Skeletal muscle satellite cell (primary cell): ENCODE measurements at regions not wholly inside any gene's neighbourhood (a gene's known extent, or its start where the extent isn't known, plus 50 kb on each side); places are given as distances from the start of the nearest gene placed in this dataset.

Source experiments
- H3K27me3 ChIP-seq: 2 replicates; pipeline ENCODE4 v1.7.0; 2013; ENCODE audit warnings: low read length; ENCODE audit not compliant: control insufficient read depth, insufficient read depth
- H3K36me3 ChIP-seq: 2 replicates; pipeline ENCODE4 v1.7.0; 2013; ENCODE audit warnings: mild to moderate bottlenecking, control low read depth, low read length; ENCODE audit not compliant: insufficient read depth
- H3K4me1 ChIP-seq: 2 replicates; pipeline ENCODE4 v1.7.0; 2013; ENCODE audit warnings: low read length; ENCODE audit not compliant: control insufficient read depth, insufficient read depth
- H3K4me2 ChIP-seq: 2 replicates; pipeline ENCODE4 v1.7.0; 2013; ENCODE audit warnings: mild to moderate bottlenecking, low read length
- H3K4me3 ChIP-seq: 2 replicates; pipeline ENCODE4 v1.7.0; 2013; ENCODE audit warnings: low read length
- H3K9ac ChIP-seq: 2 replicates; pipeline ENCODE4 v1.7.0; 2013; ENCODE audit warnings: mild to moderate bottlenecking, low read depth, low read length, moderate library complexity
- H3K9me3 ChIP-seq: replicated peaks from 2 replicates; pipeline ENCODE4 v1.7.0; 2013; ENCODE audit warnings: mild to moderate bottlenecking, control low read depth, low read length

GRCh38 chrX:122091571-122091970 lies 1044.2 kb downstream of the GLUD2 start:
- H3K27me3 ChIP-seq: no peaks in the 10 kb centered on the region
- H3K36me3 ChIP-seq: no peaks in the 10 kb centered on the region
- H3K9ac ChIP-seq: no peak overlapping the region
- no peaks in the 10 kb centered on the region for H3K4me1 ChIP-seq
- no peak overlapping the region for H3K4me3 ChIP-seq
- no peak overlapping the region for H3K4me2 ChIP-seq
- H3K9me3 ChIP-seq: no peaks in the 10 kb centered on the region

GRCh38 chrX:122092360-122092759 lies 1045.0 kb downstream of the GLUD2 start:
- H3K4me3 ChIP-seq: no peak overlapping the region
- no peaks in the 10 kb centered on the region for H3K36me3 ChIP-seq
- H3K4me1 ChIP-seq: no peaks in the 10 kb centered on the region
- no peak overlapping the region for H3K9ac ChIP-seq
- no peaks in the 10 kb centered on the region for H3K9me3 ChIP-seq
- no peaks in the 10 kb centered on the region for H3K27me3 ChIP-seq
- H3K4me2 ChIP-seq: no peak overlapping the region

DNA sequence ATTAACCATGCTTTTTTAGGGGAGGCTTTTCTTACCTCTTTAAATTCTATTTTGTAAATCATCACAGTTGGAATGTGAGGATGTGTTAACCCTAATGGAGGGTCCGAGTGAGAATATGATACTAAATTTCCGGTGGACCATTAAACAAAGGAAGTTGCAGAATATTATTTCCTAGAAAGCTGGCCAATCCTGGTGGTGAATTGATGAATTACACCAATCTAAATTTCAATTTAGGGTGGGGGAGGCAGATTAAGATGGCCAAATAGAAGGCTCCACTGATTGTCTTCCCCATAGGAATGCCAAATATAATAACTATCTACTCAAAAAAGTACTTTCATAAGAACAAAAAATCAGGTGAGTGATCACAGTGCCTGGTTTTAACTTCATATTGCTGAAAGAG lies 1045.6 kb downstream of the GLUD2 start:
- Histone ChIP-seq H3K36me3 (no peaks in the 10 kb centered on the region), H3K4me3 (no peak overlapping the region), H3K9me3 (no peaks in the 10 kb centered on the region), H3K27me3 (no peaks in the 10 kb centered on the region), H3K4me1 (no peaks in the 10 kb centered on the region), H3K9ac (no peak overlapping the region), H3K4me2 (no peak overlapping the region)

GRCh38 chrX:122094611-122095010 lies 1047.2 kb downstream of the GLUD2 start:
- H3K4me2 ChIP-seq: no peak overlapping the region
- no peak overlapping the region for H3K9ac ChIP-seq
- no peaks in the 10 kb centered on the region for H3K36me3 ChIP-seq
- H3K9me3 ChIP-seq: no peaks in the 10 kb centered on the region
- H3K4me3 ChIP-seq: no peak overlapping the region
- H3K27me3 ChIP-seq: no peaks in the 10 kb centered on the region
- no peaks in the 10 kb centered on the region for H3K4me1 ChIP-seq

GRCh38 chrX:122113376-122113775 lies 1066.0 kb downstream of the GLUD2 start:
- H3K9me3 ChIP-seq: no peaks in the 10 kb centered on the region
- H3K36me3 ChIP-seq: no peaks in the 10 kb centered on the region
- no peaks in the 10 kb centered on the region for H3K4me1 ChIP-seq
- no peaks in the 10 kb centered on the region for H3K27me3 ChIP-seq
- H3K4me2 ChIP-seq: no peak overlapping the region
- no peak overlapping the region for H3K4me3 ChIP-seq
- H3K9ac ChIP-seq: no peak overlapping the region

DNA sequence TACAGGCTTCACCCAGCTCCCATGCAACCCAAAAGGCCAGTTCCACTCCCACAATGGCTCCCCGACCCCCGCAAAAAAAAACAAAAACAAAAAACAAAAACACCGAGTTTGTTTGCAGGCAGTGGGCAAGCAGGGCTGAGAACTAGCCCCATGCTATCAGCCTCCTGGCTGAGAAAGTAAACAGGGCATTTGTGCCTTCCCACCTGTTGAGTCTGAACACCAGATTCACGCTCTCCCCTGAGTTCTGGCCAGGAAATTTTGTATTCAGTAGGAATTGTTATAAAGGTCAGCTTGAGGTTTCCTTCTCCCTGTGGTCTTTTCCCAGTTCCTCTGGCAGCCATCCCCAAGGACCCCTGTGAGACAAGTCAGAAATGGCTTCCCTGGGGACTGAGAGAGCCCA lies 1066.5 kb downstream of the GLUD2 start:
- Histone ChIP-seq H3K4me3 (no peak overlapping the region), H3K27me3 (no peaks in the 10 kb centered on the region), H3K4me1 (no peaks in the 10 kb centered on the region), H3K36me3 (no peaks in the 10 kb centered on the region), H3K9me3 (no peaks in the 10 kb centered on the region), H3K4me2 (no peak overlapping the region), H3K9ac (no peak overlapping the region)

DNA sequence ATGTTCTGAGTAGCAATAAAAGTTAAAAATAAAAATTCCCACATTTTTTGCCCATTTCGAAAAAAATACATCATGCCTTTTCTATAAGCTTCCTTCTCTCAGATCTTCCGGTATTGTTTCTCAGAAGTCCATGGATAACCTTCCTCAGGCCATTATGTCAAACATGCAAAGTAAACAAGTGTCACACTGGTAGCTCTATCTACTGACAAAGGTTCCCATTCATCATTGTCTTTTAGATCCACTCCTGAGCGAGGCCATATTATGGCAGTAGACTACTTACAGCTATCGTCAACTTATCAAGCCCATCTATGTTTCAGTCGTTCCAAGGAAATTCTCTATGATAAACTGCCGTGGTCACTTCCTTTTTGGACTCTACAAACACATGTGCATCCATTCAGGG lies 1068.2 kb downstream of the GLUD2 start:
- Histone ChIP-seq H3K4me3 (no peak overlapping the region), H3K4me1 (no peaks in the 10 kb centered on the region), H3K36me3 (no peaks in the 10 kb centered on the region), H3K9me3 (no peaks in the 10 kb centered on the region), H3K4me2 (no peak overlapping the region), H3K27me3 (no peaks in the 10 kb centered on the region), H3K9ac (no peak overlapping the region)

GRCh38 chrX:122119361-122119760 lies 1064.7 kb upstream of the GRIA3 start:
- no peak overlapping the region for H3K4me3 ChIP-seq
- no peaks in the 10 kb centered on the region for H3K4me1 ChIP-seq
- no peaks in the 10 kb centered on the region for H3K27me3 ChIP-seq
- H3K9me3 ChIP-seq: no peaks in the 10 kb centered on the region
- H3K9ac ChIP-seq: no peak overlapping the region
- no peaks in the 10 kb centered on the region for H3K36me3 ChIP-seq
- no peak overlapping the region for H3K4me2 ChIP-seq

- Histone ChIP-seq H3K27me3 (no peaks in the 10 kb centered on the region), H3K4me1 (no peaks in the 10 kb centered on the region), H3K4me3 (no peak overlapping the region), H3K4me2 (no peak overlapping the region), H3K36me3 (no peaks in the 10 kb centered on the region), H3K9me3 (no peaks in the 10 kb centered on the region), H3K9ac (no peak overlapping the region)
Observed at GRCh38 chrX:122122274-122122673, 1061.8 kb upstream of the GRIA3 start.

GRCh38 chrX:122133478-122133877 lies 1050.6 kb upstream of the GRIA3 start:
- H3K9ac ChIP-seq: no peak overlapping the region
- no peaks in the 10 kb centered on the region for H3K27me3 ChIP-seq
- no peak overlapping the region for H3K4me2 ChIP-seq
- no peaks in the 10 kb centered on the region for H3K9me3 ChIP-seq
- no peak overlapping the region for H3K4me3 ChIP-seq
- no peaks in the 10 kb centered on the region for H3K36me3 ChIP-seq
- H3K4me1 ChIP-seq: no peaks in the 10 kb centered on the region

GRCh38 chrX:122134291-122134690 lies 1049.8 kb upstream of the GRIA3 start:
- Histone ChIP-seq H3K4me2 (no peak overlapping the region), H3K9ac (no peak overlapping the region), H3K27me3 (no peaks in the 10 kb centered on the region), H3K9me3 (no peaks in the 10 kb centered on the region), H3K4me3 (no peak overlapping the region), H3K36me3 (no peaks in the 10 kb centered on the region), H3K4me1 (no peaks in the 10 kb centered on the region)

DNA sequence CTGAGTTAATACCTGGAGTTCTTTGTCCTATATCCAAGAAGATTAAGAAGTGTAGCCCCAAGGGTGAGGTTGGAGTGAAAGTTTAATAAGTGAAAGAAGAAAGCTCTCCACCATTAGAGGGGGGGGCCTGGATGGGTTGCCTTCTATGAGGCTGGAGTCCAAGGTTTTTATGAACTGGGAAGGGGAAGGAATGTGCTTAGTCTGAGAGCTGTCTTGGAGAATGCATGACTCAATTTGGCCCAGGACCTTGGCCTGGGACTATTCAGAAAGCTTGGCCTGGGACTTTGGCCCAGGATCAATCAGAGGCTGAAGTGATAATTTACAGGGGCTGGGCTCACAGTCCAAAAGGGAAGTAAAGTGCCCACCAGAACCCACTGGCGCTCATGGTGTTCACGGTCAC lies 1049.0 kb upstream of the GRIA3 start:
- Histone ChIP-seq H3K36me3 (no peaks in the 10 kb centered on the region), H3K9ac (no peak overlapping the region), H3K4me3 (no peak overlapping the region), H3K4me1 (no peaks in the 10 kb centered on the region), H3K9me3 (no peaks in the 10 kb centered on the region), H3K4me2 (no peak overlapping the region), H3K27me3 (no peaks in the 10 kb centered on the region)
